ENCODE measurements at regions not wholly inside any gene's neighbourhood (a gene's known extent, or its start where the extent isn't known, plus 50 kb on each side); places are given as distances from the start of the nearest gene placed in this dataset.

- CTCF ChIA-PET: no interaction called here
- Histone ChIP-seq H3K27me3 (ENCODE audit: insufficient read depth, low read depth) (peaks cover 15% of the 10 kb centered on the region; the same call in 1 of the 2 replicates), H3K9me2 (ENCODE audit: insufficient read depth) (no peaks in the 10 kb centered on the region), H3F3A (ENCODE audit: insufficient read depth, low read depth) (no peaks in the 10 kb centered on the region), H2AFZ (no peak overlapping the region), H3K4me1 (replicated peaks; ENCODE audit: insufficient read depth) (no peaks in the 10 kb centered on the region), H3K27ac (no peak overlapping the region), H3K4me2 (no peak overlapping the region), H4K20me1 (ENCODE audit: insufficient read depth) (no peaks in the 10 kb centered on the region), H3K36me3 (ENCODE audit: low read depth) (no peaks in the 10 kb centered on the region), H3K79me2 (ENCODE audit: low read depth) (no peaks in the 10 kb centered on the region), H3K4me3 (no peak overlapping the region), H3K9me3 (ENCODE audit: insufficient read depth, low read depth) (no peaks in the 10 kb centered on the region)
- intact Hi-C loops (cut with micrococcal nuclease; ENCODE audit: unreplicated experiment): no loop called here
- POLR2A ChIA-PET (ENCODE audit: unreplicated experiment): no interaction called here
- BruUV-seq (replicated peaks): no TSS peak
- TF ChIP-seq CTCF (conservative IDR thresholded peaks at IDR 0.05) (no peak), EZH2 (IDR thresholded peaks at IDR 0.05; ENCODE audit: low read depth) (no peak)
- no peak for DNase-seq
Observed at GRCh38 chr18:5721924-5722323, 173.4 kb downstream of the TMEM200C start.

- ChIA-PET CTCF (interaction anchor here (0.5 kb wide), 1 partner anchor 62 kb away, joined by 3 read pairs; no protein-coding TSS in a partner anchor), POLR2A (ENCODE audit: unreplicated experiment) (no interaction called here)
- Histone ChIP-seq H3K79me2 (ENCODE audit: low read depth) (no peaks in the 10 kb centered on the region), H2AFZ (no peak overlapping the region), H3K4me2 (no peak overlapping the region), H3K4me3 (no peak overlapping the region), H3F3A (ENCODE audit: insufficient read depth, low read depth) (no peaks in the 10 kb centered on the region), H3K9me3 (ENCODE audit: insufficient read depth, low read depth) (no peaks in the 10 kb centered on the region), H3K36me3 (ENCODE audit: low read depth) (no peaks in the 10 kb centered on the region), H3K27me3 (ENCODE audit: insufficient read depth, low read depth) (peaks cover 15% of the 10 kb centered on the region; the same call in 1 of the 2 replicates), H3K9me2 (ENCODE audit: insufficient read depth) (no peaks in the 10 kb centered on the region), H3K4me1 (replicated peaks; ENCODE audit: insufficient read depth) (no peaks in the 10 kb centered on the region), H3K27ac (no peak overlapping the region), H4K20me1 (ENCODE audit: insufficient read depth) (no peaks in the 10 kb centered on the region)
- intact Hi-C loops (cut with micrococcal nuclease; ENCODE audit: unreplicated experiment): no loop called here
- BruUV-seq (replicated peaks): no TSS peak
- TF ChIP-seq CTCF (conservative IDR thresholded peaks at IDR 0.05): no peak
- no peak for TF ChIP-seq EZH2 (IDR thresholded peaks at IDR 0.05; ENCODE audit: low read depth)
- no peak for DNase-seq
Observed at GRCh38 chr18:5720132-5720531, 175.2 kb downstream of the TMEM200C start.

- Histone ChIP-seq H3F3A (ENCODE audit: insufficient read depth, low read depth) (no peaks in the 10 kb centered on the region), H3K9me2 (ENCODE audit: insufficient read depth) (no peaks in the 10 kb centered on the region), H3K27ac (no peak overlapping the region), H3K36me3 (ENCODE audit: low read depth) (no peaks in the 10 kb centered on the region), H3K9me3 (ENCODE audit: insufficient read depth, low read depth) (no peaks in the 10 kb centered on the region), H4K20me1 (ENCODE audit: insufficient read depth) (no peaks in the 10 kb centered on the region), H3K79me2 (ENCODE audit: low read depth) (no peaks in the 10 kb centered on the region), H2AFZ (no peak overlapping the region), H3K4me1 (replicated peaks; ENCODE audit: insufficient read depth) (no peaks in the 10 kb centered on the region), H3K27me3 (ENCODE audit: insufficient read depth, low read depth) (0 out of 2 replicates have a peak, but pooled peaks cover 10% of the 10 kb centered on the region), H3K4me2 (no peak overlapping the region), H3K4me3 (no peak overlapping the region)
- DNase-seq: no peak
- ChIA-PET POLR2A (ENCODE audit: unreplicated experiment) (no interaction called here), CTCF (no interaction called here)
- no peak for TF ChIP-seq EZH2 (IDR thresholded peaks at IDR 0.05; ENCODE audit: low read depth)
- TF ChIP-seq CTCF (conservative IDR thresholded peaks at IDR 0.05): no peak
- intact Hi-C loops (cut with micrococcal nuclease; ENCODE audit: unreplicated experiment): no loop called here
- BruUV-seq (replicated peaks): no TSS peak
Observed at GRCh38 chr18:5717256-5717655, 173.5 kb upstream of the EPB41L3 start.
